ENCODE measurements at regions not wholly inside any gene's neighbourhood (a gene's known extent, or its start where the extent isn't known, plus 50 kb on each side); places are given as distances from the start of the nearest gene placed in this dataset.

GRCh38 chr18:61133783-61134182 is 199.4 kb upstream of the CDH20 start:
- intact Hi-C loops (cut with micrococcal nuclease): no loop called here
- TF ChIP-seq ELK1 (IDR thresholded peaks at IDR 0.05; ENCODE audit: borderline replicate concordance, low read depth, low read length) (no peak), MXI1 (IDR thresholded peaks at IDR 0.05; ENCODE audit: borderline replicate concordance, low read depth, low read length) (no peak), CTCF (conservative IDR thresholded peaks at IDR 0.05; ENCODE audit: low read depth, low read length) (no peak), CHD1 (IDR thresholded peaks at IDR 0.05; ENCODE audit: low read depth, low read length) (no peak), BHLHE40 (IDR thresholded peaks at IDR 0.05; ENCODE audit: low read depth, low read length) (no peak), FOS (IDR thresholded peaks at IDR 0.05; ENCODE audit: low read depth, low read length) (no peak), CEBPB (IDR thresholded peaks at IDR 0.05; ENCODE audit: low read depth, low read length) (no peak), RFX5 (IDR thresholded peaks at IDR 0.05; ENCODE audit: low read depth, low read length) (no peak)
- Histone ChIP-seq H3K9ac (ENCODE audit: low read depth, low read length) (no peak overlapping the region), H3K23ac (ENCODE audit: low read depth, low read length) (no peak overlapping the region), H3K27ac (ENCODE audit: insufficient read depth, low read length) (no peak overlapping the region), H3K4me1 (ENCODE audit: control insufficient read depth, insufficient read depth, low read length) (no peaks in the 10 kb centered on the region), H3K36me3 (ENCODE audit: control insufficient read depth, insufficient read depth, low read length) (no peaks in the 10 kb centered on the region), H2AK9ac (replicated peaks; ENCODE audit: low read depth, low read length, poor library complexity) (no peak overlapping the region), H3K4me3 (ENCODE audit: insufficient read depth, low read depth, low read length) (no peak overlapping the region), H3K56ac (ENCODE audit: extremely low read depth, insufficient read depth, low read length) (no peak overlapping the region), H4K5ac (ENCODE audit: low read depth, low read length) (no peak overlapping the region), H4K8ac (ENCODE audit: low read depth in 2 of 2, low read length in 2 of 2) (no peak overlapping the region), H3K27me3 (ENCODE audit: control insufficient read depth, insufficient read depth, low read length) (no peaks in the 10 kb centered on the region), H3K4me2 (ENCODE audit: low read depth, low read length) (no peak overlapping the region), H4K91ac (ENCODE audit: insufficient read depth, low read depth, low read length) (no peak overlapping the region), H2BK20ac (ENCODE audit: low read depth, low read length) (no peak overlapping the region), H2AK5ac (ENCODE audit: low read depth, low read length) (no peak overlapping the region), H3K18ac (ENCODE audit: low read depth, low read length) (no peak overlapping the region), H2BK120ac (ENCODE audit: low read depth, low read length) (no peak overlapping the region), H3K9me3 (ENCODE audit: control insufficient read depth, insufficient read depth, low read length) (peaks cover 9% of the 10 kb centered on the region; the same call in 1 of the 2 replicates), H3K79me1 (ENCODE audit: low read depth in 1 of 2, low read length in 2 of 2) (no peaks in the 10 kb centered on the region), H3K9me1 (ENCODE audit: insufficient read depth, low read length) (no peaks in the 10 kb centered on the region), H2BK15ac (ENCODE audit: low read depth, low read length) (no peak overlapping the region), H3K4ac (ENCODE audit: low read depth, low read length) (no peak overlapping the region), H4K20me1 (ENCODE audit: insufficient read depth, low read length) (no peaks in the 10 kb centered on the region), H2AFZ (replicated peaks; ENCODE audit: low read length, poor library complexity) (no peak overlapping the region), H2BK5ac (ENCODE audit: low read depth, low read length, poor library complexity, severe bottlenecking) (no peak overlapping the region), H3K14ac (replicated peaks; ENCODE audit: low read depth, low read length) (no peak overlapping the region)
- dilution Hi-C loops (cut with HindIII; ENCODE audit: low sequenced_read_pairs, unreplicated experiment): no loop called here
- no TSS peak for BruUV-seq (replicated peaks)
- POLR2A ChIA-PET (ENCODE audit: unreplicated experiment): no interaction called here
- in situ Hi-C loops (cut with MboI; ENCODE audit: low sequenced_read_pairs): no loop called here
- no peak for ATAC-seq (ENCODE audit: low read depth)
- WGBS, 2 experiments (ENCODE audit: extremely low coverage in 2 of 2, insufficient read length in 1 of 2): no CpG with 5 or more reads among the region's 2 CpGs
- CTCF ChIA-PET: no interaction called here
- DNase-seq: no peak

Data from IMR-90 (cell line).